ENCODE measurements at regions not wholly inside any gene's neighbourhood (a gene's known extent, or its start where the extent isn't known, plus 50 kb on each side); places are given as distances from the start of the nearest gene placed in this dataset.

GRCh38 chr10:42975558-42976340, 101.1 kb upstream of the RET start:
- no peaks in the 10 kb centered on the region for H3K4me1 ChIP-seq (ENCODE audit: control insufficient read depth in 3 of 3, insufficient read depth in 3 of 3, low read length in 3 of 3)
- H3K27me3 ChIP-seq (ENCODE audit: control insufficient read depth in 3 of 3, insufficient read depth in 3 of 3, low read length in 3 of 3): peaks cover 0 to 5% (median 0%) of the 10 kb centered on the region in 3 donors
- no peaks in the 10 kb centered on the region for H3K9me3 ChIP-seq (ENCODE audit: control insufficient read depth in 3 of 3, low read length in 3 of 3)
- H3K4me3 ChIP-seq (ENCODE audit: low read length in 3 of 3): no peak overlapping the region
- H3K27ac ChIP-seq (ENCODE audit: low read depth, low read length): no peak overlapping the region
- no peak overlapping the region for H3K9ac ChIP-seq (ENCODE audit: low read depth in 1 of 3, low read length in 3 of 3)
- H3K36me3 ChIP-seq (ENCODE audit: control insufficient read depth in 3 of 3, insufficient read depth in 3 of 3, low read length in 3 of 3): no peaks in the 10 kb centered on the region

GRCh38 chr10:42976351-42977031, 100.4 kb upstream of the RET start:
- H3K9ac ChIP-seq (ENCODE audit: low read depth in 1 of 3, low read length in 3 of 3): no peak overlapping the region
- H3K9me3 ChIP-seq (ENCODE audit: control insufficient read depth in 3 of 3, low read length in 3 of 3): no peaks in the 10 kb centered on the region
- no peak overlapping the region for H3K4me3 ChIP-seq (ENCODE audit: low read length in 3 of 3)
- peaks cover 0 to 5% (median 0%) of the 10 kb centered on the region in 3 donors for H3K27me3 ChIP-seq (ENCODE audit: control insufficient read depth in 3 of 3, insufficient read depth in 3 of 3, low read length in 3 of 3)
- no peaks in the 10 kb centered on the region for H3K36me3 ChIP-seq (ENCODE audit: control insufficient read depth in 3 of 3, insufficient read depth in 3 of 3, low read length in 3 of 3)
- no peaks in the 10 kb centered on the region for H3K4me1 ChIP-seq (ENCODE audit: control insufficient read depth in 3 of 3, insufficient read depth in 3 of 3, low read length in 3 of 3)
- H3K27ac ChIP-seq (ENCODE audit: low read depth, low read length): no peak overlapping the region

- no peaks in the 10 kb centered on the region for H3K4me1 ChIP-seq (ENCODE audit: control insufficient read depth in 3 of 3, insufficient read depth in 3 of 3, low read length in 3 of 3)
- H3K27ac ChIP-seq (ENCODE audit: low read depth, low read length): no peak overlapping the region
- H3K27me3 ChIP-seq (ENCODE audit: control insufficient read depth in 3 of 3, insufficient read depth in 3 of 3, low read length in 3 of 3): peaks cover 0 to 5% (median 0%) of the 10 kb centered on the region in 3 donors
- no peaks in the 10 kb centered on the region for H3K36me3 ChIP-seq (ENCODE audit: control insufficient read depth in 3 of 3, insufficient read depth in 3 of 3, low read length in 3 of 3)
- H3K4me3 ChIP-seq (ENCODE audit: low read length in 3 of 3): no peak overlapping the region
- no peak overlapping the region for H3K9ac ChIP-seq (ENCODE audit: low read depth in 1 of 3, low read length in 3 of 3)
- H3K9me3 ChIP-seq (ENCODE audit: control insufficient read depth in 3 of 3, low read length in 3 of 3): no peaks in the 10 kb centered on the region
Measured at GRCh38 chr10:42977032-42977416, 99.8 kb upstream of the RET start.

- H3K9me3 ChIP-seq (ENCODE audit: control insufficient read depth in 3 of 3, low read length in 3 of 3): no peaks in the 10 kb centered on the region
- H3K9ac ChIP-seq (ENCODE audit: low read depth in 1 of 3, low read length in 3 of 3): no peak overlapping the region
- H3K27me3 ChIP-seq (ENCODE audit: control insufficient read depth in 3 of 3, insufficient read depth in 3 of 3, low read length in 3 of 3): peaks cover 0 to 5% (median 0%) of the 10 kb centered on the region in 3 donors
- no peak overlapping the region for H3K27ac ChIP-seq (ENCODE audit: low read depth, low read length)
- H3K4me3 ChIP-seq (ENCODE audit: low read length in 3 of 3): no peak overlapping the region
- H3K4me1 ChIP-seq (ENCODE audit: control insufficient read depth in 3 of 3, insufficient read depth in 3 of 3, low read length in 3 of 3): no peaks in the 10 kb centered on the region
- H3K36me3 ChIP-seq (ENCODE audit: control insufficient read depth in 3 of 3, insufficient read depth in 3 of 3, low read length in 3 of 3): no peaks in the 10 kb centered on the region
Measured at GRCh38 chr10:42979181-42979580, 97.7 kb upstream of the RET start.

- Histone ChIP-seq H3K27ac (ENCODE audit: low read depth, low read length) (no peak overlapping the region), H3K9me3 (ENCODE audit: control insufficient read depth in 3 of 3, low read length in 3 of 3) (no peaks in the 10 kb centered on the region), H3K9ac (ENCODE audit: low read depth in 1 of 3, low read length in 3 of 3) (no peak overlapping the region), H3K36me3 (ENCODE audit: control insufficient read depth in 3 of 3, insufficient read depth in 3 of 3, low read length in 3 of 3) (no peaks in the 10 kb centered on the region), H3K4me1 (ENCODE audit: control insufficient read depth in 3 of 3, insufficient read depth in 3 of 3, low read length in 3 of 3) (no peaks in the 10 kb centered on the region), H3K27me3 (ENCODE audit: control insufficient read depth in 3 of 3, insufficient read depth in 3 of 3, low read length in 3 of 3) (peaks cover 0 to 5% (median 0%) of the 10 kb centered on the region in 3 donors), H3K4me3 (ENCODE audit: low read length in 3 of 3) (no peak overlapping the region)
Measured at GRCh38 chr10:42979721-42980467, 97.0 kb upstream of the RET start.

GRCh38 chr10:42980553-42981357, 96.1 kb upstream of the RET start:
- Histone ChIP-seq H3K9ac (ENCODE audit: low read depth in 1 of 3, low read length in 3 of 3) (no peak overlapping the region), H3K9me3 (ENCODE audit: control insufficient read depth in 3 of 3, low read length in 3 of 3) (no peaks in the 10 kb centered on the region), H3K36me3 (ENCODE audit: control insufficient read depth in 3 of 3, insufficient read depth in 3 of 3, low read length in 3 of 3) (no peaks in the 10 kb centered on the region), H3K27ac (ENCODE audit: low read depth, low read length) (no peak overlapping the region), H3K4me1 (ENCODE audit: control insufficient read depth in 3 of 3, insufficient read depth in 3 of 3, low read length in 3 of 3) (no peaks in the 10 kb centered on the region), H3K4me3 (ENCODE audit: low read length in 3 of 3) (no peak overlapping the region), H3K27me3 (ENCODE audit: control insufficient read depth in 3 of 3, insufficient read depth in 3 of 3, low read length in 3 of 3) (peaks cover 0 to 5% (median 0%) of the 10 kb centered on the region in 3 donors)

- H3K27me3 ChIP-seq (ENCODE audit: control insufficient read depth in 3 of 3, insufficient read depth in 3 of 3, low read length in 3 of 3): no peaks in the 10 kb centered on the region
- H3K9ac ChIP-seq (ENCODE audit: low read depth in 1 of 3, low read length in 3 of 3): no peak overlapping the region
- H3K27ac ChIP-seq (ENCODE audit: low read depth, low read length): no peak overlapping the region
- H3K36me3 ChIP-seq (ENCODE audit: control insufficient read depth in 3 of 3, insufficient read depth in 3 of 3, low read length in 3 of 3): no peaks in the 10 kb centered on the region
- H3K4me3 ChIP-seq (ENCODE audit: low read length in 3 of 3): no peak overlapping the region
- no peaks in the 10 kb centered on the region for H3K4me1 ChIP-seq (ENCODE audit: control insufficient read depth in 3 of 3, insufficient read depth in 3 of 3, low read length in 3 of 3)
- H3K9me3 ChIP-seq (ENCODE audit: control insufficient read depth in 3 of 3, low read length in 3 of 3): no peaks in the 10 kb centered on the region
Measured at GRCh38 chr10:42981358-42982236, 95.3 kb upstream of the RET start.

GRCh38 chr10:42982891-42983506, 93.9 kb upstream of the RET start:
- Histone ChIP-seq H3K27me3 (ENCODE audit: control insufficient read depth in 3 of 3, insufficient read depth in 3 of 3, low read length in 3 of 3) (no peaks in the 10 kb centered on the region), H3K27ac (ENCODE audit: low read depth, low read length) (no peak overlapping the region), H3K36me3 (ENCODE audit: control insufficient read depth in 3 of 3, insufficient read depth in 3 of 3, low read length in 3 of 3) (no peaks in the 10 kb centered on the region), H3K9me3 (ENCODE audit: control insufficient read depth in 3 of 3, low read length in 3 of 3) (no peaks in the 10 kb centered on the region), H3K4me3 (ENCODE audit: low read length in 3 of 3) (no peak overlapping the region), H3K4me1 (ENCODE audit: control insufficient read depth in 3 of 3, insufficient read depth in 3 of 3, low read length in 3 of 3) (no peaks in the 10 kb centered on the region), H3K9ac (ENCODE audit: low read depth in 1 of 3, low read length in 3 of 3) (no peak overlapping the region)

GRCh38 chr10:42983591-42983990, 93.3 kb upstream of the RET start:
- Histone ChIP-seq H3K27me3 (ENCODE audit: control insufficient read depth in 3 of 3, insufficient read depth in 3 of 3, low read length in 3 of 3) (no peaks in the 10 kb centered on the region), H3K9me3 (ENCODE audit: control insufficient read depth in 3 of 3, low read length in 3 of 3) (no peaks in the 10 kb centered on the region), H3K36me3 (ENCODE audit: control insufficient read depth in 3 of 3, insufficient read depth in 3 of 3, low read length in 3 of 3) (no peaks in the 10 kb centered on the region), H3K9ac (ENCODE audit: low read depth in 1 of 3, low read length in 3 of 3) (no peak overlapping the region), H3K27ac (ENCODE audit: low read depth, low read length) (no peak overlapping the region), H3K4me3 (ENCODE audit: low read length in 3 of 3) (no peak overlapping the region), H3K4me1 (ENCODE audit: control insufficient read depth in 3 of 3, insufficient read depth in 3 of 3, low read length in 3 of 3) (no peaks in the 10 kb centered on the region)
